ENCODE measurements at regions not wholly inside any gene's neighbourhood (a gene's known extent, or its start where the extent isn't known, plus 50 kb on each side); places are given as distances from the start of the nearest gene placed in this dataset.

DNA sequence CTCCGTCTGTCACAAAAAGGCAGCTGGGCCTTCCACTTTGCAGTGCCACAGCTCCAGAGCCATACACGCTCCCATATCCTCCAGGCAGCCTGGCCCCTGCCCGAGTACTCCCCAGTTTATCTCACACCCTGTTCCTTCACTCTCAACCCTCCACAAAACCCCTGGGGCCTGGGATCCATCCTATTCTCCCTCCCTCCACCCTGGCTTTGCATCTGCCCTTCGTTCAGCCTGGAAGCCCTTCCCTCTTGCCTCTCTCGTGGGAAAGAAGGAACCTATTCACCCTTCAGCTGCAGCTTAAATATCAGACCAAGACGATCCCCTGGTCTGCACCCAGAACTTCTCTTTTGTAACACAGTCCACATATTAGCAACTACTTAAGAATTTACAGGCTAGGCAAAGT lies 56.7 kb downstream of the CAMK2N1 start:
- TF ChIP-seq, protein P1, sequence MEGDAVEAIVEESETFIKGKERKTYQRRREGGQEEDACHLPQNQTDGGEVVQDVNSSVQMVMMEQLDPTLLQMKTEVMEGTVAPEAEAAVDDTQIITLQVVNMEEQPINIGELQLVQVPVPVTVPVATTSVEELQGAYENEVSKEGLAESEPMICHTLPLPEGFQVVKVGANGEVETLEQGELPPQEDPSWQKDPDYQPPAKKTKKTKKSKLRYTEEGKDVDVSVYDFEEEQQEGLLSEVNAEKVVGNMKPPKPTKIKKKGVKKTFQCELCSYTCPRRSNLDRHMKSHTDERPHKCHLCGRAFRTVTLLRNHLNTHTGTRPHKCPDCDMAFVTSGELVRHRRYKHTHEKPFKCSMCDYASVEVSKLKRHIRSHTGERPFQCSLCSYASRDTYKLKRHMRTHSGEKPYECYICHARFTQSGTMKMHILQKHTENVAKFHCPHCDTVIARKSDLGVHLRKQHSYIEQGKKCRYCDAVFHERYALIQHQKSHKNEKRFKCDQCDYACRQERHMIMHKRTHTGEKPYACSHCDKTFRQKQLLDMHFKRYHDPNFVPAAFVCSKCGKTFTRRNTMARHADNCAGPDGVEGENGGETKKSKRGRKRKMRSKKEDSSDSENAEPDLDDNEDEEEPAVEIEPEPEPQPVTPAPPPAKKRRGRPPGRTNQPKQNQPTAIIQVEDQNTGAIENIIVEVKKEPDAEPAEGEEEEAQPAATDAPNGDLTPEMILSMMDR (IDR thresholded peaks at IDR 0.05; ENCODE audit: extremely low read depth in 1 of 2, insufficient read depth in 1 of 2, low read depth in 1 of 2, low read length in 2 of 2), result no peak
- no peak for TF ChIP-seq POLR2AphosphoS5 (IDR thresholded peaks at IDR 0.05; ENCODE audit: insufficient read depth, low read depth, low read length)
- TF ChIP-seq POLR2A (IDR thresholded peaks at IDR 0.05; ENCODE audit: low read depth, low read length), result no peak
- TF ChIP-seq, protein P2, sequence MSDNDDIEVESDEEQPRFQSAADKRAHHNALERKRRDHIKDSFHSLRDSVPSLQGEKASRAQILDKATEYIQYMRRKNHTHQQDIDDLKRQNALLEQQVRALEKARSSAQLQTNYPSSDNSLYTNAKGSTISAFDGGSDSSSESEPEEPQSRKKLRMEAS (IDR thresholded peaks at IDR 0.05; ENCODE audit: insufficient read depth, insufficient read length), result no peak
- TF ChIP-seq JUN (IDR thresholded peaks at IDR 0.05; ENCODE audit: borderline replicate concordance, insufficient read depth, insufficient read length, low read depth), result no peak
- no peak for TF ChIP-seq MYC (IDR thresholded peaks at IDR 0.05; ENCODE audit: low read depth, low read length)
- TF ChIP-seq EZH2 (IDR thresholded peaks at IDR 0.05; ENCODE audit: borderline replicate concordance, low read depth, low read length, severe bottlenecking), result no peak
- TF ChIP-seq FOS (IDR thresholded peaks at IDR 0.05; ENCODE audit: borderline replicate concordance, insufficient read depth, low read length), result no peak
